GM21723 (cell line): ENCODE measurements at regions not wholly inside any gene's neighbourhood (a gene's known extent, or its start where the extent isn't known, plus 50 kb on each side); places are given as distances from the start of the nearest gene placed in this dataset.
"Not testable (repeated sequence)": the region's sequence is repeated elsewhere in the genome, so short reads cannot be mapped to it uniquely, and the experiment has no call there.

ENCODE experiments used
- ATAC-seq: cut with Tn5 transposase; IDR thresholded peaks from one replicate; pipeline ENCODE4 v1.9.1; 2021; ENCODE audit warnings: mild to moderate bottlenecking, moderate library complexity; ENCODE audit not compliant: unreplicated experiment

DNA sequence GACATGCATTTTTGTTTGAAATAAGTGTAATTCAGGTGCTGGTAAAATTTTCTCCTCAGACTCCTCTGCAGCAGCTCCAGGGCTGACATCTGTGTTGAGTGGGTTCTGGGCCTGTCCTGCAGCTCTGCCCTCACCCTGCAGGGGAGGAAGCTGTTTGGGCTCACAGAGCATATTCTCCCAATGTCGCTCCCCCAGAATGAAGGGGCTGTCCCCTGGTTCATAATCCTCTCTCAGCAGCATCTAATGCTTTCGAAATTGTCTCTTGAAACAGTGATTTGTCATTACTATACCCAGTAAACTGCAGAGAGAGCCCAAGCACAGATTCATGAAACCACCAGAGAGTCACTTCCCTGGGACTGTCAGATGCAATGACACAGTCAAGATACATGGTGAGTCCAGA is 606.7 kb downstream of the TMEM121 start:
- not testable (repeated sequence) for ATAC-seq

DNA sequence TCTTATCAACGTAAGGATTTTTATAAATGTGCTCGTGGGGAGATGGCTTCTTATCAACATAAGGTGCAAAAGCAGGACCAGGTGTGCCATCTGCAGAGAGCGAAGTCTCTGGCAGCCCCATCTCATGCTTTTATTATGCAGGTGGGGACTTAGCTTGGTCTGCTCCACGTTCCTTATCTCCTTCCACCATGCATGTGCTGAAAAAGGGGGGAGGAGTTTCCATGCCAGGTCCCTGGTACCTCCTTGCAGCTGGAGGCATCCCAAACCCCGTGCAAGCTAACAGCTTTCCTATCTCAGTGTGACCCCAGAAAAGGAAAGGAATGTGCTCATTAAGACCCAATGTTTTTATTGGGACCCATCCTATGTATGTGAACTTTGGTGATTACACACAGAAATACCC is 608.5 kb downstream of the TMEM121 start:
- no peak for ATAC-seq

GRCh38 chr14:106141242-106142220 is 615.1 kb downstream of the TMEM121 start:
- no peak for ATAC-seq

- not testable (repeated sequence) for ATAC-seq
Observed at GRCh38 chr14:106145731-106146130, 619.3 kb downstream of the TMEM121 start.

DNA sequence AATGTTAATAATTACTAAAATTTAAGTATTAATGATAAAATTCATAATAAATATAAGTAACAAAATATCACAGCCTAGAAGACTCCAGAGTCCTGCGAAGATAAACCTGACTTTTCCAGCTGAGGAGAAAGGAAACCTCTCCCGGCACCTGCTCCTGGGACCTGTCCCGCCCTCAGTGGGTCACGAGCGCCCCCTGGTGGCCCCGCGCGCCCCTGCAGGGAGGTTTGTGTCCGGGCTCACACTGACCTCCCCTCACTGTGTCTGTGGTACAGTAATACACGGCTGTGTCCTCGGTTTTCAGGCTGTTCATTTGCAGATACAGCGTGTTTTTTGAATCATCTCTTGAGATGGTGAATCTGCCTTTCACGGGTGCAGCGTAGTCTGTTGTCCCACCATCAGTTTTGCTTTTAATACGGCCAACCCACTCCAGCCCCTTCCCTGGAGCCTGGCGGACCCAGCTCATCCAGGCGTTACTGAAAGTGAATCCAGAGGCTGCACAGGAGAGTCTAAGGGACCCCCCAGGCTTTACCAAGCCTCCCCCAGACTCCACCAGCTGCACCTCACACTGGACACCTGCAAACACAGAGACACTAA is 627.1 kb downstream of the TMEM121 start:
- not testable (repeated sequence) for ATAC-seq

DNA sequence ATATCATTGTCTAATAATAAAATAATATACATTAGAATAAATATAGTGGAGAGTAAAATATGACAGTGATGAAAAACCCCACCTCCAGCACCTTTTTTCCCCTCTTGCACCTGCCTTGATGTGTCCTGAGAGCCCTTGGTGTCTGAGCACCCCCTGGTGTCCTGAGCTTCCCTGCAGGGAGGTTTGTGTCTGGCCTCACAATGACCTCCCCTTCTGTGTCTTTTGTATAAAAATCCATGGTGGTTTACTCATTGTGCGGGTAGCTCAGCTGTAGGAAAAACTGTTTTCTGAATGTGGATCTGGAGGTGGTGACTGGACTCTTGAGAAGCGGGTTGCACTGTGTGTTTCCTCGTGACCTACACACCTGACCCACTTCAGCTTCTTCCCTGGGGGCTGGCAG is 636.9 kb downstream of the TMEM121 start:
- ATAC-seq, result no peak

GRCh38 chr14:106163812-106164211 is 637.4 kb downstream of the TMEM121 start:
- not testable (repeated sequence) for ATAC-seq

GRCh38 chr14:106166232-106166631 is 639.8 kb downstream of the TMEM121 start:
- ATAC-seq, result no peak

DNA sequence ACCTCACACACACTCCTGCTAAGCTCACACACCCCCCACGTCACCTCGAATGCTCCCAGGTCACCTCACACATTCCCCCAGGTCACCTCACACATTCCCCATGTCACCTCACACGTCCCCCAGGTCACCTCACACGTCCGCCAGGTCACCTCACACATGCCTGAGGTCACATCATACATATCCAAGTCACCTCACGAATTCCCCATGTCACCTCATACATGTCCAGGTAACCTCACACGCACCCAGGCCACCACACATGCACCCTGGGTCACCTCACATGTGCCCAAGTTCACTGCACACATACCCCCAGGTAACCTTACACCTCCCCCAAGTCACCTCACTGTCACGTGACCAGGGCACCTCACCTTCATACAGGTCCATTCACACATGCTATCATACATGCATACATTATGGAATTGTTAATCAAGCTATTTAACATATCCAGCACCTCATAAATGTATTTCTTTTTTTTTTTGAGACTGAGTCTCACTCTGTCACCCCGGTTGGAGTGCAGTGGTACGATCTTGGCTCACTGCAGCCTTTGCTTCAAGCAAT is 640.3 kb downstream of the TMEM121 start:
- no peak for ATAC-seq

DNA sequence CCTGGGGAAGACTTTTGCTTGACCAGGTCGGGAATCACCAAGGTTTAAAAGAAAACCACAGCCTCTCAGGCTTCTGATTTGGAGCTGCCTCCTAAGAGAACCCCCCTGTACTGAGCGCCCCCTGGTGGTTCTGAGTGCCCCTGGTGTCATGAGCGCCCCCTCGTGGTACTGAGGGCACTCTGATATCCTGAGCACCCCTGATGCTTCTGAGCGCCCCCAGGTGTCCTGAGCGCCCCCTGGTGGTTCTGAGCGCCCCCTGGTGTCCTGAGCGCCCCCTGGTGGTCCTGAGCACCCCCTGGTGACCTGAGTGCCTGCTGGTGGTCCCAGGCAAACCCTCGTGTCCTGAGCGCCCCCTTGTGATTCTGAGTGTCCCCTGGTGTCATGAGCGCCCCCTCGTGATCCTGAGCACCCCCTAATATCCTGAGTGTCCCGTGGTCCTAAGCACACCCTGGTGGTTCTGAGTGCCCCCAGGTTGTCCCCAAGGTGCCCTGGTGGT is 643.8 kb downstream of the TMEM121 start:
- ATAC-seq, result not testable (repeated sequence)

- no peak for ATAC-seq
Observed at GRCh38 chr14:106174206-106174605, 647.8 kb downstream of the TMEM121 start.

GRCh38 chr14:106177266-106178246 is 651.2 kb downstream of the TMEM121 start:
- not testable (repeated sequence) for ATAC-seq

GRCh38 chr14:106179761-106180160 is 653.4 kb downstream of the TMEM121 start:
- no peak for ATAC-seq

GRCh38 chr14:106184771-106185170 is 658.4 kb downstream of the TMEM121 start:
- not testable (repeated sequence) for ATAC-seq

GRCh38 chr14:106185174-106185836 is 658.9 kb downstream of the TMEM121 start:
- ATAC-seq, result not testable (repeated sequence)

DNA sequence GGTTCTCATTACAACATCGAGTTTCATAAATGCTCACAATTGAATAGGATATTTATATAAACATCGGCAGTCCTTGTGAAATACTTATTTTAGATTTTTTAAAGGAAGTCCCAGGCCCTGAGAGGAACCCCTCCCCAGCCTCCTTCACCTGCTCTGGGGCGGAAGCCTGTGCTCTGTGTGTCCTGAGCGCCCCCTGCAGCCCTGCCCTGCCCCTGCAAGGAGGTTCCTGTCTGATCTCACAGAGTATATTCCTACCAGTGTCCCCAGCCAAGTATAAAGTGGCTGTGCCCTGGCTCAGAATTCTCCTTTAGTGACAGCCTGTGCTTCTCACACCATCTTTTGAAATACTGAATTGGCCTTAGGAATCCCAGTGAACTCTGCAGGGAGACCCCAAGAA is 659.5 kb downstream of the TMEM121 start:
- no peak for ATAC-seq

GRCh38 chr14:106187216-106187615 is 660.8 kb downstream of the TMEM121 start:
- no peak for ATAC-seq

DNA sequence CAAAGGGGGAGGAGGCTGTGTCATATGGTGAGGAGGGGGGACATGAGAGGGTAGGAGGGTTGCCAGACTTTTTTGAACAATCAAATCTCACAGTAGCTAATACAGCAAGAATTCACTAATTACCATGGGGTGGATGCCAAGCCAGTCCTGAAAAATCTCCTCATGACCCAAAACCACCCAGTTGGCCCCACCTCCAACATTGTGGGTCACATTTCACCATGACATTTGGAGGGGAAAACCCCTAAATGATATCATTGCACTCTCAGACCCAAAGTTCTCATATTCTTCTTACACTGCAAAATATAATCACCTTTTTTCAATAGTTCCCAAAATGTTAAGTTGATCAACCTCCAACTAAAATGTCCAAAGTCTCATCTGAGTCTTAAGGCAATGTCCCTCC is 666.3 kb downstream of the TMEM121 start:
- ATAC-seq, result not testable (repeated sequence)

DNA sequence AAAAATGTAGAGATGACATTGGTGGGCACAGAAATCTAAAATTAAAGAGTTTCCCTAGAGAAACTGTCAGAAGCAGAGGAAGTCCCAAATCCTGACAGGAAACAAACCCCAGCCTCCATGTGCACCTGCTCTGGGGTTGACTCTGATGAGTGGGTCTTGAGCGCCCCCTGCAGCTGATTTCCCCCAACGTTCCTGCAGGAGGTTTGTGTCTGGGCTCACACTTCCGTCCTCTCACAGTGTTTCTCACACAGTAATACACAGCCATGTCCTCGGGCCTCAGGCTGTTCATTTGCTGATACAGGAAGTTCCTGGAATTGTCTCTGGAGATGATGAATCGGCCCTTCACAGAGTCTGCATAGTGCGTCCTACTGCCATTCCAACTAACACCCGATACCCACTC is 670.1 kb downstream of the TMEM121 start:
- not testable (repeated sequence) for ATAC-seq

- ATAC-seq, result not testable (repeated sequence)
Observed at GRCh38 chr14:106197264-106197663, 670.9 kb downstream of the TMEM121 start.
